GM18507 (cell line): ENCODE measurements at regions not wholly inside any gene's neighbourhood (a gene's known extent, or its start where the extent isn't known, plus 50 kb on each side); places are given as distances from the start of the nearest gene placed in this dataset.
"Not testable (repeated sequence)": the region's sequence is repeated elsewhere in the genome, so short reads cannot be mapped to it uniquely, and the experiment has no call there.

ENCODE experiments used
- DNase-seq: peaks from one replicate; pipeline ENCODE4 v3.0.0; 2011; ENCODE audit warnings: low read depth; ENCODE audit not compliant: insufficient read length; ENCODE audit errors: extremely low spot score
- FAIRE-seq: peaks from 2 replicates; lab custom pipeline; 2011; peaks lifted over from hg19 to GRCh38; lab: Jason Lieb, UNC

GRCh38 chr10:61036148-61036547, 92.2 kb upstream of the RHOBTB1 start:
- DNase-seq, FAIRE-seq: not testable (repeated sequence)

DNA sequence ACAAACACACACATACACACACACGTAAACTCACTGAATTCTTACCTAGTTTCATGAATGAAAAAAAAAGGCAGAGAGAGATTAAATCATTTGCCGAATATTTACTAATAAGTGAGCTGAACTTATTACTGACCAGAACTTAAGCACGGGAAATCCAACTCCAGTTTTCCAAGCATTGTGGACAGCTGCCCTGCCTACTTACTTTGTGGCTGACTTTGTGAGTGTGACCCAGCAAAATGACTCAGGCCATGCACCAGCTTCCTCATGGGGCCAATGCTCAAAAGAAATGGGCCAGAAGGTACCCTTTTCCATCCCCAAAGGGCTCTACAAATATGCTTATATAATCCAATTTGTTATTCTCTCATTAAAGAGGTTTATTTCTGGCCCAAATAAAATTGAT, 87.4 kb upstream of the RHOBTB1 start:
- DNase-seq (no peak), FAIRE-seq (no peak)

DNA sequence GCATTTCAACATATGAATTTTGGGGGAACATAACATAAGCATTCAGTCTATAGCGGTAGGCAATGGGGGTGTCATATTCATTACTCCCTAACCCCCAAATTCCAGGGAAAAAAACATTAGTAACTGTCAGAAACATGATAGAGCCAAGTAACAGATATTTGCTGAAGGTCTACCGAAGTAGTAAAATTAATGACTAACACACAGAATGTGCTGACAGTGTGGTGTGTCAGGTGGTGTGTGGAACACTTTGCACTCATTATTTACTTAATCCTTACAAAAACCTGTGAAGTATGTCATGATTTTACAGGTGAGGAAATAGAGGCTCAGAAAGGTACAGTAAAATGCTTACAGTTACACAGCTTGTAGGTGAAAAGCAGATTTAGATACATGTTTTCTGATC, 85.4 kb upstream of the RHOBTB1 start:
- no peak for FAIRE-seq
- no peak for DNase-seq

DNA sequence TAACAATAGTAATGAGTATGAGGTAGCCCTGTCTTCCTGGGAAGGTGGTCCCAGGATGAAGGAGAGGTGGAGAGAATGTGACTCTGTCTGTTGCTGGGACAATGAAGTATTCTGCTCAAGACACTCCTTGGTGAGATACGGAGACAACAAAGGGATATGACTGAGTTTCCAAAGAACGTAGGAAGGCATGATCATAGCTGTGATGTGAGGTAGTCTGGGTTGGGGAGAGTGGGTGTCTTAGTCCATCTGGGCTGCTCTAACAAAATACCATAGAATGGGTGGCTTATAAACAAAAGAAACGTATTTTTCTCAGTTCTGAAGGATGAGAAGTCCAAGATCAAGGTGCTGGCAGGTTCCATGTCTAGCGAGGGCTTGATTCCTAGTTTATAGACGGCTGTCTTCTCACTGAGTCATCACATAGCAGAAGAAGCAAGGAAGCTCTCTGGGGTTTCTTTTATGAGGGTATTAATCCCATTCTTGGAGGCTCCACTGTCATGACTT, 84.9 kb upstream of the RHOBTB1 start:
- DNase-seq = no peak
- FAIRE-seq = no peak

DNA sequence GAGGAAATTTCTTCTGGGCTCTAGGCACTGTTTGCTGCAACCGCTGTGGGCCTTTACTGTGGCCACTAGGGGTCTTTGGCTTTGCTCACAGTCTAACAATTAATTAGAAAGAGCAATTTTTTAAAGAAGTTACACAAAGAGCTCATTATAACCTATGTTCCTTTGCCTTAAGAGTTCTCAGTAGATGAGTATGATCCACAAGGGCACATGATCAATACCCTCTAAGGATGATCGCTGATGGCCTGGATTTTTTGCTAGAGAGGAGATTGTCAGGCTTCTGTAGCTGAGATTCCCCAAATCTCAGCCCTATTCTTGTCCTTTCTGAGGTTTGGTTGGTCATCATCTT, 80.8 kb upstream of the RHOBTB1 start:
- FAIRE-seq (no peak), DNase-seq (no peak)

DNA sequence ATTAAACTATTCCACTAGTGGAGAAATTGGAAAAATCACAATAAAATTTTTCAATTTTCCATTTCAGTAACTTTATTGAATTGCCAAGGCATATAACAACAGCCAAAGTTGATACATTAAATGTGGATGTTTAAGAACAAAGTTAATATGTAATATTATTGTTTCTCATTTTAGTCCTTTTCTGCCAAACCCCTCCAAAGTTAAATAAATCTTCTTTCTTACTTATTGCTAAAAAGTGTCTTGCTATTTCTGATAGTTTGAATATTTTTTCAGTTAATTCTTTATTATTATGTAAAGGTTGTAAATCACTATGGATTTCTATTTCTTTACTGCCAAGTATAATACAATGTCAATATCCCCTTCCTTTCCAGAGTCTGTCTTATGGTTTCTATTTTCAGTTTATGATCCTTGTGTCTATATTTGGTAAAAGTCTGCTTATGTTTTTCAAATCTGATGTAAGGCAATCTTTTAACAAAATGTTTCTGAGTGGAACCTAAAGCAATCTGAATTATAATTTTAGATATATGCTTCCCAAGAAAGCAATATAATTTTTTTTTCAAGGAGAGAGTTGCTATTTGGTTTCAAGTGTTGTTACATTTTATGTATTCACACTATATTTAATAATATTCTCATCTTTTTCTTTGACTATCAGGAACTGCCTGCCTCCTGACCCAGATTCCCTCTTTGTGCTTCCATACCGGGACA, 80.3 kb upstream of the RHOBTB1 start:
- no peak for DNase-seq
- no peak for FAIRE-seq

- DNase-seq (no peak), FAIRE-seq (no peak)
These were observed 79.1 kb upstream of the RHOBTB1 start for GRCh38 chr10:61023053-61023452.

DNA sequence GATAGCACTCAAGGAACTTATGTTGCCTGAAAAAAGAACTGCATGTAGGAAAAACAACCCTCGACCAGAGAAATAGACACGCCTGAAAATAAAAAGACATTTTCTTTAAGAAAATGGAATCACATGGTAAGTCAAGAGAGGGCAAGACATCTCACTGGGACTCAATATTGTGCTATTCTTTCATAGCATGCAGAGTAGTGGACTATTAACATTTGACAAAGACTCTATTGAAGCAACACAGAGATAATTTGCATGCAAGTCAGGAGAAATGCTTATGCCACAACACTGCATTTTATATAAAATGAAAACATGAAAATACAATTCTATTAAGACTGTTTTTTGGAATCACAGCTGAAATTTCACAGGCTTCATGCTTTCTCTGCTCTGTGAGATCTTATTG, 77.9 kb upstream of the RHOBTB1 start:
- FAIRE-seq (no peak), DNase-seq (no peak)

DNA sequence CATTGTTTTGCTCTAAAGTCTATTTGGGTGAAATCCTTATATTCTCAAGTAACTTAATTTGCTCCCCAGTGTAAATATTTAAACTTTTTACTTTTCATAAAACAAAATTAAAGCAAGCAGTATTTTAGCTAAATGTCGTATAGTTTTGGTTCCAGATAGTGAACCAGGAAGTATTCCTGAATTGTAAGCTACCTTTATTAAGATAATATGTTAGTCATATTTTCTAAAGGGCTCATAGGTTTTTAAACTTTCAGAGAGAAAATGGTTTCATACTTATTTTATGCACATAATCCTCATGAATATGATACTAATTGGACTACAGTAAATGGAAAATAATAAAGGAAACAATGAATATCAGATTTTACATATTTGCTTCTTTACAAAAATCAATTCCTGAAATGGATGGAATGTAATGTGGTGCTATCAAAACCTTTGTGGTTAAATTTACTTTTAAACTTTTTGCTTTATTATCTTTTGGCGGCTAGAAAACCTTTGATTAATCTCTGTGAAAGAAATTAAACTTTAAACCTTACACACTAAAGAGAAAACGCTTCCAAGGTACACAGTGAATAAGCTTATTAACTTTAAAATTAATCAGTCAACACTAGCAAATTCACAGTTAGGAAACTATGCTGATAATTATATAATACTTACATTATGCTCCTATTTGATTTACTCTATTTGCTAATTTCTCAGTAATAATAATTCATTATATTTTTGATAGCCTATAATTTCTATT, 76.6 kb upstream of the RHOBTB1 start:
- FAIRE-seq = no peak
- DNase-seq = no peak

DNA sequence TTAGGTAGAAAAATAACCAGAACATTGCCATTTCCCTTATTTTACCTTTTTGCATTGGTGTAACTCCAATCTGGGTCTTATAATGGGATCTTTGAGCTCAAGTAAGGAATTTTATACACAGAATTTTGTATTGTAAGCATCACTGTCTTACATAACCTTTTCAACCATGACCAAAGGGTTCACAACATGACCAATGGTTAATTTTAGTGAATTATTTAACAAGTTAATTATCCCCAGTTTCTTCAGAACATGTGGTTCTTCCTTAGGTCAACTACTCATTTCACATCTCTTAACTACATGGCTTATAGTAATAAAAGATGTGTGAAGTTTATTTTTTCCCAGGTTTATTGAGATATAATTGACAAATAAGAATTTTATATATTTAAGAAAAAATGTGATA, 74.2 kb upstream of the RHOBTB1 start:
- FAIRE-seq (no peak), DNase-seq (no peak)

GRCh38 chr10:61016630-61017029, 72.6 kb upstream of the RHOBTB1 start:
- DNase-seq = no peak
- FAIRE-seq = no peak

DNA sequence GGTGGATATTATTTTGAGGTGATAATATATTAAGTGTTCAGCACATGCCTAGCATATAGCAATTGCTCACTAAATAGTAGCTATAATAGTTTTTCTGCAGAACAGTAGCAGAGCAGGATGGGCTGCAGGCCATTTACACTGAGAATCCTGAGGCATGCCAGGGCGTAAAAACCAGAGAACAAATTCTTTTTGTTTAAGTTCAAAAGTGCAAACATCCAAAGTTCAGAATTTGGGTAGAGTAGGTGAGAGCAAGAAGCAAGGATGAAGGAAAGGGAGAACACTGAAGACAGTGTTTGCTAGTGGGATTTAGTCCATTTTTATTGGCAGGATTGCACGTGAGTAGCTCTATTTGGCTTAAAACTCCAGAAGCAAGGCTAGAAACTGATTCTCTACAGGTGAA, 72.0 kb upstream of the RHOBTB1 start:
- no peak for FAIRE-seq
- DNase-seq = no peak

- no peak for FAIRE-seq
- no peak for DNase-seq
These were observed 66.9 kb upstream of the RHOBTB1 start for GRCh38 chr10:61010863-61011262.

DNA sequence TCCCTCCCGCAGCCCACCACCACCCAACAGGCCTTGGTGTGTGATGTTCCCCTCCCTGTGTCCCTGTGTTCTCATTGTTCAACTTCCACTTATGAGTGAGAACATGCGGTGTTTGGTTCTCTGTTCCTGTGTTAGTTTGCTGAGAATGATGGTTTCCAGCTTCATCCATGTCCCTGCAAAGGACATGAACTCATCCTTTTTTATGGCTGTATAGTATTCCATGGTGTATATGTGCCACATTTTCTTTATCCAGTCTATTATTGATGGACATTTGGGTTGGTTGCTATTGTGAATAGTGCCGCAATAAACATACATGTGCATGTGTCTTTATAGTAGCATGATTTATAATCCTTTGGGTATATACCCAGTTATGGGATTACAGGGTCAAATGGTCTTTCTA, 59.1 kb upstream of the RHOBTB1 start:
- DNase-seq, FAIRE-seq: not testable (repeated sequence)

DNA sequence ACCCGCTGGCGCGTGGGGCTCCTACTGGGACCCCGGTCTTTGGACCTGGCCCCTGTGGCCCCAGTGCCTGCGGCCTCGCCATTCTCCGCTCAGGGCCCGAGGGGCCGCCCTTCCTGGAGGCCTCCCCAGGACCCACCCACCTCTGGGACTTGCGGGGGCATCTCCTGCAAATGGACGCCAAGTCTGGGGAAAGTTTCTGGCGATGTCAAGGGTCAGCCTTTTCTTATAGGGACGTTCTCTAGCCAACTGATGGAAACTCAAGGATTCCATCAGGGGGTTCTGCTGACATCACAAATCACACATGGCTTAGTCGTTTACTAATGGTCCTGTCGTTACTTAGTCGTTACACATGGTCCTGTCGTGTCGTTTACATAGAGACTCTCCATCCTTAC, 57.7 kb upstream of the RHOBTB1 start:
- FAIRE-seq = no peak
- DNase-seq = no peak

DNA sequence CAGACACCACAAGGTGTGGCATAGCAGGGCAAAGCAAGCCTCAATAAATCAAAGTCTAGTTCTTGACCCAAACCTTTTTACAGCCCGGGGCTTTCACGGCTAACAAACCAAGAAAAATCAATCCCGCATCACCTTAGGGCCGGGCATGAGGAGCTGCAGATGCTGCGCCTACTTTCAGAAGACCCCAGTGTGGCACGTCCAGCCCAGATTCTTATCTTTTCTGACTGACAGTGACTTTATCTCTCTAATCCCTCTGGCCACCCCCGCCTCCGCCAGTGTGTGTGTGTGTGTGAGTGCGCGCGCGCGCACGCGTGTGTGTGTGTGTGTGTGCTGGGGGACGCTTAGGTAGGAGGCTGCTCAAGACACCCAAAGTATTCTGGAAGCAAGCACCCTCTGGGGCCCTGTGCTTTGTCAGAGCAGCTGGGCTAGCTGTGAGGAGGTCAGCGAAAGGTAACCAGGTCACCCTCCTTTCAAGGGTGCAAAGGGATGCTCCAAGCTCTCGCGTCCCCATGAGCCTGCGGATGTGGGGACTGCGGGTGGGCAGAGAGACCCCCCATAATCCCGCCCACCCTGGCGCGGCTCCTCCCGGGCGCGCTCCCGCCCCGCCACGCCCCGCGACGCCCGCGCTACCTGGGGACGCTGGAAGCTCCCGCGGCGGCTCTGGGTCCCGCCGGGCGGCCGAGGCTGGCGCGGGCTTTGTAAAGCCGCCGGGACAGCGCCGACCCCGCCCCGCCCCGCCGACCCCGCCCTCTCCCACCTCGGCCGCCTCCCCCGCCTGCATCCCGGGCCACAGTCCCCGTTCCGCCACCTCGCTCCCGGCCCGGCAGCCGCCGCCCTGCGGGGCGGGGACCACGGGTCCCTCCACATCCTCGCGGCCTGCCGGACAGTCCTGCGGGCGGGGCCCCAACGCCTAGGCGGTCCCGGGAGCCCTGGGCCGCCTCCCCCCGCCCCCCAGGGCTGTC, 57.1 kb upstream of the RHOBTB1 start:
- DNase-seq (no peak), FAIRE-seq (no peak)

DNA sequence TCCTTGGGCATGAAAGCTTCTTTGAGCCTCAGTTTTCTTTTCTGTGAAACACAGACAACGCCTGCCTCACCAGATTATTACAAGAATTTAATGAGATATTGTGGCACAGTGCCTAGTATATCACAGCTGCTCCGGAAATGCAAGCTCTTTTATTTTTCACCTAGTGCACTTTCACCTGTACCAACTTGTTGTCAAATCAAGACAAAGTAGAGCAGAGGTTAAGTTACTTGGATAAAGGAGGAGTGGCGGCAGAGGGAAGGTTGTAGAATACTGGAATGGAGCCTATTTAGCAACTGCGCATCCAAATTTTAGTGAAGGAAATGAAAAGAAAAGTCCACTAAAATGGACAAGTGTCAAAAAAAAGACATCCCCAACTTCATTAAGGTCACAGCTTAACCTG, 54.9 kb upstream of the RHOBTB1 start:
- DNase-seq (no peak), FAIRE-seq (no peak)

- DNase-seq = no peak
- no peak for FAIRE-seq
These were observed 50.1 kb upstream of the RHOBTB1 start for GRCh38 chr10:60994128-60994527.
